C4-2B (cell line): ENCODE measurements at regions not wholly inside any gene's neighbourhood (a gene's known extent, or its start where the extent isn't known, plus 50 kb on each side); places are given as distances from the start of the nearest gene placed in this dataset.

Source experiments
- H3K27ac ChIP-seq: fragments of 450-650 bp; 2 replicates; pipeline ENCODE4 v1.5.1; 2017
- CTCF ChIP-seq: fragments of 450-650 bp; conservative IDR thresholded peaks from 2 replicates; pipeline ENCODE4 v1.5.1; 2017; ENCODE audit warnings: mild to moderate bottlenecking
- ZFX ChIP-seq: fragments of 450-650 bp; IDR thresholded peaks from 2 replicates; pipeline ENCODE4 v1.6.1; 2017

GRCh38 chr12:3362737-3363136 lies 128.3 kb upstream of the PRMT8 start:
- no peak for TF ChIP-seq CTCF
- TF ChIP-seq ZFX = no peak

DNA sequence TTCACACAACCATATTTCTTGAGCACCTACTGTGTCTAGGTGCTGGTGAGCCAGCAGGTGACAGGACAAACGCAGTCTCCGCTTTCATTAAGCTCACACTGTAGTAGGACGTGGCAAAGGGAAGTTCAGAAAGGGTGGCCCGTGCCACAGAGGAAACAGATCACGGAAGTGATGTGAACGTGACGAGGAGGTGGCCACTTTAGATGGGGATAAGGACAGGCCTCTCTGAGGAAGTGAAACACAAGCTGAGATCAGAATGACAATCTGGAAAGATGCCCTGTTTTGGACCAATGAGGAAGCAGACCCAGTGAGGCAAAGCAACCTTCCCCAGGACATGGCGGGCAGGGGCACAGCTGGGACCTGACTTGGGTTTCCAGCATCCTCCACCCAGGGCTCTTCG lies 127.4 kb upstream of the PRMT8 start:
- no peak overlapping the region for H3K27ac ChIP-seq
- no peak for TF ChIP-seq CTCF
- TF ChIP-seq ZFX = no peak

More at GRCh38 chr12:3362737-3363136, 128.3 kb upstream of the PRMT8 start:
- no peak overlapping the region for H3K27ac ChIP-seq

DNA sequence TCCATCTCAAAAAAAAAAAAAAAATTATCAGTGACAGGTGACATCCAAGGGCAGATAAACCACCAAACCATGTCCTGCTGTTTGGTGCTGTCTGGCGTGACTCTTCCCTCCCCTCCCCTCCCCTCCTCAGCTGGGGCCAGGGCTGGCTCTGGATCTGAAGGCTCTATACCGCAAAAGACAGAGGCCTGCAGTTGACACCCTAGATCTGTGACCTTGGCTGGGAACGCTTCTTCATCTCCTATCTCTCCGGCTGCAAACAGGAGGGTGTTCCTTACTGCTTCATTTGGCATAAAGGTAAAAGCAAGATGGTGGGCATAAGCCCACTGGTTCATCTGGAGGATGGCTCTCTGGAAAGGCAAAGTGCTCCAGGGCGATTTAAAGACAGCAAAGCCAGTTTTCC lies 126.8 kb upstream of the PRMT8 start:
- no peak overlapping the region for H3K27ac ChIP-seq
- TF ChIP-seq ZFX (no peak), CTCF (no peak)

- no peak for TF ChIP-seq ZFX
- TF ChIP-seq CTCF = no peak
- H3K27ac ChIP-seq = no peak overlapping the region
Observed at GRCh38 chr12:3364661-3365462, 126.1 kb upstream of the PRMT8 start.

DNA sequence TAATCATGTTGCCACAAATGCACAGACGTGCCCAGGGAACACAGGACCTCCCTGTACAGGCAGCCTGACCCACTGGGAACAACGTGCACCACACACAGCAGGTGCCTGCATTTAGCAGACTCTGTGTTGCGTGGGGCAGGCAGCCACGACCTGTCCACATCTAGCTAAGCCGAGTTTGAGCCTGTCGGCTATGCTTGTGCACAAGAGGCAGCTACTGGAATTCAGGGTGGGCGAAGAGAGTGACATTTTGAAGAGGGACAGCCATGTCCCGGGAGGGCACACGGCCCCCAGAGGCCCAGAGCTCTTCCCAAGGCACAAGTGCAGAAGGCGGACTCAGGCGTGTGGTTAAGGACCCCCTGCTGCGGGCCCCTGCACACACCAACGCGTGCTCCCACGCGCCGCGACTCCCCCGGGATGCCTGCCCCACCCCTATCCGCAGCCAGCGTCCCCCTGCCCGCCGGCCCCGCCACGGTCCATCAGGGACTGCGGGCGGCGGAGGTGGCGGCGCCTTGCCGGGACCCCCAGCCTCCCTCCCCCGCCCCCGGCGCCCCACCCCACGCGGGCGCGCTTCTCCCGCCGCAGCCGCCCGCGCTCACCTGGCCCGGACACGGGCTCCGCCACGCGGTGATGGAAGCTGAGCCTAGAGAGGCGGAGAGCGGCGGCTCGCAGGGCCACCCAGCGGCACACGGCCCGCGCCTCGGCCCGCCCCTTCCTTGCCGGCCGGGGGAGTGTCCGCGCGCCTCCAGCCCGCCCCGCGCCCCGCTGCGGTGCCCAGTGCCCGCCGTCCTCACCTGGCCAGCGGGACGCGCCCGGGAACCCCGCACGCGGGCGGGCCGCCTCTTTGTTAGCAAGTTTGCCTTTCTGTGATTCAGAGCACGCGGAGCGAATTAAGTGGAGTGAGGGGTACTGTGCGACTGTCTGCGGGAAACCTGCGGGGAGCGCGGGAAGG lies 125.3 kb upstream of the PRMT8 start:
- no peak; the same call in 1 of the 2 replicates for TF ChIP-seq CTCF
- H3K27ac ChIP-seq = peak overlapping the region; percentile 39

DNA sequence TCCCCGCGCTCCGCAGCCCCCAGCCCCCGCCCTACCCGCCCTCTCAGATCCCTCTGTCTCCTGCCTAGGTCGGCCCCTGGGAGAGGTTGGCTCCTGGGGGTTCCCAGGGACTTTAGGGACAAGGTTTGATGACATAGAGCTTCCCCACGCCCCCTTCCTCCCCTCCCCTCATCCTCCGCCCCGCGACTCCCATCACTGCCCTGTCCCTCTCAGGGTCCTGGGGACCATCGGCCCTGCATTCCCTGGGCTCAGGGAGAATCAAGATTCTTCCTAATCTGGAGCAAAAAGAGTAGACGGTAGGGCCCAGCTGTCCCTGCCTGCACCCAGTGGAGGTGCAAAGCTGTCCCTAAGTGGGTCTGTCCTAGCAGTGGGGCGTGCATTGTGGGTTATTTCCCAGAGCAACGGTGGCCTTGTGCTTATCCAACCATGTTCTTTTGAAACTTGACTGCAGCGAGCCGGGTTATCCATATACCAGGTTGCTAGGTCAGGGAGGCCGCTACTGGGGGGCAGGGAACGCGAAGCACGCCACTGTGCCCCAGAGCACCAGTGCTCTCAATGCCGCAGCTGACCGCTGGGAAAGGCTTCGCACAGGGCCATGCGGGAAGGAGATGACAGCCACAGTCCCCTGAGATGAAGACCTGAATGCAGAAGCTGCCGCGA lies 124.4 kb upstream of the PRMT8 start:
- TF ChIP-seq ZFX (no peak), CTCF (no peak)
- H3K27ac ChIP-seq = no peak overlapping the region
